CD14-positive monocyte (primary cell): ENCODE measurements at regions not wholly inside any gene's neighbourhood (a gene's known extent, or its start where the extent isn't known, plus 50 kb on each side); places are given as distances from the start of the nearest gene placed in this dataset.

ENCODE experiments used
- DNase-seq, 3 donors: peaks; one replicate each; pipeline ENCODE4 v3.0.0-alpha.2; 2011 to 2022
- H2AFZ ChIP-seq: 2 replicates; pipeline ENCODE4 v1.6.0; 2012; ENCODE audit warnings: mild to moderate bottlenecking, low read depth, low read length, inconsistent platforms; ENCODE audit not compliant: insufficient read depth, poor library complexity, severe bottlenecking
- H3K27ac ChIP-seq, 2 donors: 1 replicate in 1 of 2; 2 replicates in 1 of 2; pipeline ENCODE4 v1.5.1; 2012 to 2013; ENCODE audit warnings: low read length in 2 of 2, control low read depth in 1 of 2, inconsistent platforms in 1 of 2, low read depth in 1 of 2, mild to moderate bottlenecking in 1 of 2
- H3K27me3 ChIP-seq, 2 donors: one replicate each; pipeline versions ENCODE4 v1.6.0 to v1.6.1; 2011 to 2013; ENCODE audit warnings: low read length in 2 of 2; ENCODE audit not compliant: control insufficient read depth in 2 of 2, insufficient read depth in 2 of 2
- H3K36me3 ChIP-seq, 2 donors: replicated peaks in 1 of 2; 1 replicate in 1 of 2; 2 replicates in 1 of 2; pipeline versions ENCODE4 v1.5.1 to v1.6.1; 2012 to 2013; ENCODE audit warnings: low read length in 2 of 2, control low read depth in 1 of 2, inconsistent platforms in 1 of 2, mild to moderate bottlenecking in 1 of 2; ENCODE audit not compliant: insufficient read depth in 2 of 2, control insufficient read depth in 1 of 2
- H3K4me1 ChIP-seq, 2 donors: 1 replicate in 1 of 2; 2 replicates in 1 of 2; pipeline versions ENCODE4 v1.5.1 to v1.6.1; 2012 to 2013; ENCODE audit warnings: low read length in 2 of 2, control low read depth in 1 of 2, inconsistent platforms in 1 of 2, mild to moderate bottlenecking in 1 of 2, moderate library complexity in 1 of 2; ENCODE audit not compliant: insufficient read depth in 2 of 2, control insufficient read depth in 1 of 2
- H3K4me2 ChIP-seq: replicated peaks from 2 replicates; pipeline ENCODE3; 2012; ENCODE audit warnings: low read length, moderate library complexity, mild to moderate bottlenecking; ENCODE audit not compliant: poor library complexity, severe bottlenecking; ENCODE audit errors: extremely low read depth
- H3K4me3 ChIP-seq, 3 experiments: fragments of 200-600 bp in 1 of 3; sonication (generic) in 1 of 3; replicated peaks in 1 of 3; 1 replicate in 2 of 3; 2 replicates in 1 of 3; pipeline ENCODE4 v1.5.1; 2011 to 2013; ENCODE audit warnings: low read length in 3 of 3, mild to moderate bottlenecking in 3 of 3, control low read depth in 2 of 3, low read depth in 2 of 3, inconsistent platforms in 1 of 3, moderate library complexity in 1 of 3
- H3K79me2 ChIP-seq: 2 replicates; pipeline ENCODE4 v1.6.0; 2012; ENCODE audit warnings: mild to moderate bottlenecking, control low read depth, inconsistent platforms, low read length, moderate library complexity; ENCODE audit not compliant: insufficient read depth
- H3K9ac ChIP-seq: 2 replicates; pipeline ENCODE4 v1.6.0; 2017; ENCODE audit warnings: low read length, mild to moderate bottlenecking; ENCODE audit not compliant: insufficient read depth, poor library complexity, severe bottlenecking
- H3K9me3 ChIP-seq, 2 donors: replicated peaks in 1 of 2; 1 replicate in 1 of 2; 2 replicates in 1 of 2; pipeline versions ENCODE4 v1.5.1 to v1.6.1; 2012 to 2013; ENCODE audit warnings: low read length in 2 of 2, control low read depth in 1 of 2; ENCODE audit not compliant: control insufficient read depth in 1 of 2, insufficient read depth in 1 of 2
- H4K20me1 ChIP-seq: 2 replicates; pipeline ENCODE4 v1.6.0; 2012; ENCODE audit warnings: mild to moderate bottlenecking, low read length, control low read depth, moderate library complexity; ENCODE audit not compliant: insufficient read depth
- H3K27ac Mint-ChIP-seq, 7 donors: one replicate each; pipeline ENCODE4 v1.8.0; 2020; ENCODE audit warnings: mild to moderate bottlenecking in 7 of 7, mixed read lengths in 7 of 7, moderate library complexity in 6 of 7, inconsistent platforms in 2 of 7
- H3K27me3 Mint-ChIP-seq, 3 donors: one replicate each; pipeline ENCODE4 v1.8.0; 2021 to 2022; ENCODE audit warnings: low read depth in 3 of 3, mild to moderate bottlenecking in 3 of 3, mixed read lengths in 3 of 3, moderate library complexity in 3 of 3, inconsistent platforms in 1 of 3
- H3K36me3 Mint-ChIP-seq, 2 donors: one replicate each; pipeline ENCODE4 v1.8.0; 2020; ENCODE audit warnings: mixed read lengths in 2 of 2, inconsistent platforms in 1 of 2, mild to moderate bottlenecking in 1 of 2
- H3K4me1 Mint-ChIP-seq: one replicate; pipeline ENCODE4 v1.8.0; 2020; ENCODE audit warnings: mild to moderate bottlenecking, mixed read lengths
- H3K4me3 Mint-ChIP-seq, 2 donors: one replicate each; pipeline ENCODE4 v1.8.0; 2020; ENCODE audit warnings: mild to moderate bottlenecking in 2 of 2, mixed read lengths in 2 of 2, moderate library complexity in 1 of 2
- H3K9me3 Mint-ChIP-seq, 7 donors: one replicate each; pipeline ENCODE4 v1.8.0; 2020 to 2022; ENCODE audit warnings: mixed read lengths in 7 of 7, mild to moderate bottlenecking in 6 of 7, moderate library complexity in 6 of 7, inconsistent platforms in 2 of 7
- WGBS: methylation state at CpG from one replicate; pipeline ENCODE4 v1.1.5; 2013; ENCODE audit warnings: missing lambda C conversion rate; ENCODE audit not compliant: insufficient coverage; 5-methylcytosine and 5-hydroxymethylcytosine counted together
- intact Hi-C, 2 donors: fragments of 100-400 bp; cut with micrococcal nuclease; formaldehyde crosslinking; loops; one replicate each; pipeline versions ENCODE4 v1.15.0 to v1.15.1; 2023
- TF ChIP-seq, protein P1 (sequence below): fragments of 200-600 bp; IDR thresholded peaks from one replicate; pipeline ENCODE4 v1.8.0; 2022; ENCODE audit warnings: antibody characterized with exemption, mild to moderate bottlenecking

DNA sequence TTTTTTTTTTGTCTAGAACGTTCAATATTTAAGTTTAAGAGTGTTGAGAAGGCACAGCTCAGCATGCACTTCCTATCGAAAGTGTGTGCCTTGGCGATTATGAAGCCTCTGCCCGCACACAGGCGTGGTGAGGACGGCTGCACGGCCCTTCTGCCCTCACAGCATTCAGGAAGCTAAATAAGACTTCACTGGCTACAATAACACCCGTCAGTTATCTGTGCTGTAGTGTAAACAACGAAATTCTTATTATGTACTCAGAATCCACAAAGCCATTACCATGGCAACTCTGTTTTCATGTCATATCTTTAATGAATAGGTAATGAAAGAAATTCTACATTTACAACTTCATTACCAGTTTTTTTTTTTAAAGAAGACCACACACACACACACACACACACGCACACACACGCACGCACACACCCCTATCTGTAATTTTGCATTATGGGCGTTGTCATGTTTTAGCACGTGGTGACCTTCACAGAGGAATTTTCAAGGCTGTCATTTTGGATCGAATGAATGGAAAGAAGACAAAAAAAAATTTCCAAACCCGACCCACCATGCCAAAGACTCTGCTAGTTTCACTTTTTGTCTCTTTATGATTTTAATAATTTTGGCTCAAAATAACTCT, 254.8 kb upstream of the CTBP2 start:
- H3K27ac ChIP-seq: no peak overlapping the region
- no peak overlapping the region for H3K4me2 ChIP-seq

DNA sequence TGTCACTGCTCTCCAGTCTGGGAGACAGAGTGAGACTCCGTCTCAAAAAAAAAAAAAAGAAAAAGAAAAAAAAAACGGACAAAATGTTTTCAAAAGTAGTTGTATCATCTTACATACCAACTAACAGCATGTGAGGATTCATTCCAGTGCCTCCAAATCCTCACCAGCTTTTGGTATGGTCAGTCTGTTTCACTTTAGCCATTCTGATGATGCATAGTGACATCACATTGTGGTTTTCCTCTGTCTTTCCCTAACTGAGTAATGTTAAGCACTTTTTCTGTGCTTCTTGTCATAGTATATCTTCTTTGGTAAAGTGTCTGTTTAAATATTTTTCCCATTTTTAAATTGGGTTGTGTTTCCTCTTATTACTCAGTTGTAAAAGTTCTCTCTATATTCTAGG, 251.4 kb upstream of the CTBP2 start:
- Mint-ChIP-seq H3K36me3 (no peaks in the 10 kb centered on the region), H3K9me3 (peaks cover 2 to 17% (median 4%) of the 10 kb centered on the region in 7 donors), H3K4me3 (no peak overlapping the region), H3K27ac (no peak overlapping the region), H3K27me3 (no peaks in the 10 kb centered on the region), H3K4me1 (no peaks in the 10 kb centered on the region)
- H3K9me3 ChIP-seq: peaks cover 5 to 14% of the 10 kb centered on the region in 2 donors
- H3K27me3 ChIP-seq: no peaks in the 10 kb centered on the region
- no peaks in the 10 kb centered on the region for H3K36me3 ChIP-seq
- no peak overlapping the region for H3K9ac ChIP-seq
- H2AFZ ChIP-seq: no peak overlapping the region
- H3K4me1 ChIP-seq: no peaks in the 10 kb centered on the region
- TF ChIP-seq, protein P1, sequence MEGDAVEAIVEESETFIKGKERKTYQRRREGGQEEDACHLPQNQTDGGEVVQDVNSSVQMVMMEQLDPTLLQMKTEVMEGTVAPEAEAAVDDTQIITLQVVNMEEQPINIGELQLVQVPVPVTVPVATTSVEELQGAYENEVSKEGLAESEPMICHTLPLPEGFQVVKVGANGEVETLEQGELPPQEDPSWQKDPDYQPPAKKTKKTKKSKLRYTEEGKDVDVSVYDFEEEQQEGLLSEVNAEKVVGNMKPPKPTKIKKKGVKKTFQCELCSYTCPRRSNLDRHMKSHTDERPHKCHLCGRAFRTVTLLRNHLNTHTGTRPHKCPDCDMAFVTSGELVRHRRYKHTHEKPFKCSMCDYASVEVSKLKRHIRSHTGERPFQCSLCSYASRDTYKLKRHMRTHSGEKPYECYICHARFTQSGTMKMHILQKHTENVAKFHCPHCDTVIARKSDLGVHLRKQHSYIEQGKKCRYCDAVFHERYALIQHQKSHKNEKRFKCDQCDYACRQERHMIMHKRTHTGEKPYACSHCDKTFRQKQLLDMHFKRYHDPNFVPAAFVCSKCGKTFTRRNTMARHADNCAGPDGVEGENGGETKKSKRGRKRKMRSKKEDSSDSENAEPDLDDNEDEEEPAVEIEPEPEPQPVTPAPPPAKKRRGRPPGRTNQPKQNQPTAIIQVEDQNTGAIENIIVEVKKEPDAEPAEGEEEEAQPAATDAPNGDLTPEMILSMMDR: no peak
- no peaks in the 10 kb centered on the region for H4K20me1 ChIP-seq
- no peak overlapping the region for H3K4me3 ChIP-seq
- intact Hi-C loops: no loop called here
- DNase-seq: no peak
- H3K27ac ChIP-seq: no peak overlapping the region
- H3K79me2 ChIP-seq: no peaks in the 10 kb centered on the region
- H3K4me2 ChIP-seq: no peak overlapping the region
- WGBS: no CpG with 5 or more reads among the region's 2 CpGs

More for the DNA sequence above, 254.8 kb upstream of the CTBP2 start:
- Mint-ChIP-seq H3K27ac (no peak overlapping the region), H3K36me3 (no peaks in the 10 kb centered on the region), H3K4me3 (no peak overlapping the region), H3K4me1 (no peaks in the 10 kb centered on the region), H3K27me3 (no peaks in the 10 kb centered on the region), H3K9me3 (peaks cover 2 to 11% (median 7%) of the 10 kb centered on the region in 7 donors)
- H3K9me3 ChIP-seq: peaks cover 0 to 4% of the 10 kb centered on the region in 2 donors
- no peaks in the 10 kb centered on the region for H3K36me3 ChIP-seq
- 88% methylated on average over 5 of the region's 16 CpGs for WGBS
- no peaks in the 10 kb centered on the region for H4K20me1 ChIP-seq
- intact Hi-C loops: no loop called here
- DNase-seq: no peak
- H3K79me2 ChIP-seq: no peaks in the 10 kb centered on the region
- no peak overlapping the region for H2AFZ ChIP-seq
- H3K27me3 ChIP-seq: no peaks in the 10 kb centered on the region
- no peaks in the 10 kb centered on the region for H3K4me1 ChIP-seq
- no peak overlapping the region for H3K4me3 ChIP-seq
- no peak overlapping the region for H3K9ac ChIP-seq
- TF ChIP-seq, protein P1: no peak
